Endothelial cell (in vitro differentiated cells): ENCODE measurements at regions not wholly inside any gene's neighbourhood (a gene's known extent, or its start where the extent isn't known, plus 50 kb on each side); places are given as distances from the start of the nearest gene placed in this dataset.
"Not testable (repeated sequence)": the region's sequence is repeated elsewhere in the genome, so short reads cannot be mapped to it uniquely, and the experiment has no call there.

ENCODE experiments used
- DNase-seq: peaks from one replicate; pipeline ENCODE4 v3.0.0; 2021; ENCODE audit warnings: low spot score
- H3K27ac Mint-ChIP-seq: one replicate; pipeline ENCODE4 v1.8.0; 2021; ENCODE audit warnings: mixed read lengths, inconsistent platforms; ENCODE audit not compliant: unreplicated experiment
- H3K27me3 Mint-ChIP-seq: one replicate; pipeline ENCODE4 v1.8.0; 2021; ENCODE audit warnings: mild to moderate bottlenecking, moderate library complexity, mixed read lengths, inconsistent platforms; ENCODE audit not compliant: unreplicated experiment
- H3K36me3 Mint-ChIP-seq: one replicate; pipeline ENCODE4 v1.8.0; 2021; ENCODE audit warnings: mild to moderate bottlenecking, low read depth, mixed read lengths, inconsistent platforms; ENCODE audit not compliant: unreplicated experiment
- H3K4me1 Mint-ChIP-seq: one replicate; pipeline ENCODE4 v1.8.0; 2021; ENCODE audit warnings: mild to moderate bottlenecking, mixed read lengths, inconsistent platforms; ENCODE audit not compliant: unreplicated experiment
- H3K4me3 Mint-ChIP-seq: one replicate; pipeline ENCODE4 v1.8.0; 2021; ENCODE audit warnings: mild to moderate bottlenecking, mixed read lengths, inconsistent platforms; ENCODE audit not compliant: unreplicated experiment
- H3K9me3 Mint-ChIP-seq: one replicate; pipeline ENCODE4 v1.8.0; 2021; ENCODE audit warnings: mixed read lengths, inconsistent platforms; ENCODE audit not compliant: unreplicated experiment
- TF ChIP-seq, protein P1 (sequence below): fragments of 200-600 bp; sonication (generic); IDR thresholded peaks from one replicate; pipeline ENCODE4 v1.5.0; 2021; ENCODE audit warnings: antibody characterized with exemption; ENCODE audit not compliant: unreplicated experiment

DNA sequence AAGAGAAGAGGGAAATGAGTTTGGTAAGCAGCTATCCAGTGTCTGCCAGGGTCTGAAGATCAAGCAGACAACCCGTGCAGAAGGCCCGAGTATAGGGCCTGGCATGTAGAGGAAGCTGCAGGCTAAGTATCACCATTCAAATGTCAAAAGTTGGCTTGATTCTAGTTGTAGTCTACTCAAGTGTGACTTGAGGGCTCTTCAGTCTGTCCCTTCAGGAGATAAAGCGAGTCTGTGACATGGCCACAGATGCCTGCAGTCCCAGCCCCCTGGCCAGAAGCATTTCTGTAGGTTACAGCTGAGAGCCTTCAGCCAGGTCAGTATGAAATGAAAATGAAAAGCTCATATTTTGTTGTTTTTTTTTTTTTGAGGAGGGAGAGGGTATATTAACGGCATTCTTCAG, 97.8 kb upstream of the EEPD1 start:
- no peak for DNase-seq
- H3K4me3 Mint-ChIP-seq: no peak overlapping the region
- H3K4me1 Mint-ChIP-seq: no peaks in the 10 kb centered on the region
- no peaks in the 10 kb centered on the region for H3K36me3 Mint-ChIP-seq
- TF ChIP-seq, protein P1, sequence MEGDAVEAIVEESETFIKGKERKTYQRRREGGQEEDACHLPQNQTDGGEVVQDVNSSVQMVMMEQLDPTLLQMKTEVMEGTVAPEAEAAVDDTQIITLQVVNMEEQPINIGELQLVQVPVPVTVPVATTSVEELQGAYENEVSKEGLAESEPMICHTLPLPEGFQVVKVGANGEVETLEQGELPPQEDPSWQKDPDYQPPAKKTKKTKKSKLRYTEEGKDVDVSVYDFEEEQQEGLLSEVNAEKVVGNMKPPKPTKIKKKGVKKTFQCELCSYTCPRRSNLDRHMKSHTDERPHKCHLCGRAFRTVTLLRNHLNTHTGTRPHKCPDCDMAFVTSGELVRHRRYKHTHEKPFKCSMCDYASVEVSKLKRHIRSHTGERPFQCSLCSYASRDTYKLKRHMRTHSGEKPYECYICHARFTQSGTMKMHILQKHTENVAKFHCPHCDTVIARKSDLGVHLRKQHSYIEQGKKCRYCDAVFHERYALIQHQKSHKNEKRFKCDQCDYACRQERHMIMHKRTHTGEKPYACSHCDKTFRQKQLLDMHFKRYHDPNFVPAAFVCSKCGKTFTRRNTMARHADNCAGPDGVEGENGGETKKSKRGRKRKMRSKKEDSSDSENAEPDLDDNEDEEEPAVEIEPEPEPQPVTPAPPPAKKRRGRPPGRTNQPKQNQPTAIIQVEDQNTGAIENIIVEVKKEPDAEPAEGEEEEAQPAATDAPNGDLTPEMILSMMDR: no peak
- no peaks in the 10 kb centered on the region for H3K9me3 Mint-ChIP-seq
- peaks cover under 1% of the 10 kb centered on the region for H3K27me3 Mint-ChIP-seq
- no peak overlapping the region for H3K27ac Mint-ChIP-seq

DNA sequence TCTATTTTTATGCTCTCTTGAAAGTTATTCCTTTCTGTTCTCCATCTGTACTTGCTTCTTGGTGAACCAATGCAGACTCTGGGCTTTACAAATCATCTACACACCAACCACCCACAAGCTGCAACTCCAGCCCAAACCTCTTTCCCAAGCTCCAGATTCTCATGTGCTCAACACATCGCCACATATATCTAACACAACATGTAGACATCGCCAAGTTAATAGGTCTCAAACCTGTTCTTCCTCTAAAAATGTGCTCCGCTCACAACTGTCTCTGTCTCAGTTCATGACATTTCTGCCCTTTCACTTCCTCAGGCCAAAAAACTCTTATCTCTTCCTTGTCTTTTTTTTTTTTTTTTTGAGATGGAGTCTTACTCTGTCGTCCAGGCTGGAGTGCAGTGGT, 95.7 kb upstream of the EEPD1 start:
- Mint-ChIP-seq H3K27ac (no peak overlapping the region), H3K36me3 (no peaks in the 10 kb centered on the region), H3K27me3 (peaks cover 1% of the 10 kb centered on the region), H3K4me3 (no peak overlapping the region), H3K4me1 (no peaks in the 10 kb centered on the region), H3K9me3 (no peaks in the 10 kb centered on the region)
- DNase-seq: no peak
- TF ChIP-seq, protein P1: no peak

DNA sequence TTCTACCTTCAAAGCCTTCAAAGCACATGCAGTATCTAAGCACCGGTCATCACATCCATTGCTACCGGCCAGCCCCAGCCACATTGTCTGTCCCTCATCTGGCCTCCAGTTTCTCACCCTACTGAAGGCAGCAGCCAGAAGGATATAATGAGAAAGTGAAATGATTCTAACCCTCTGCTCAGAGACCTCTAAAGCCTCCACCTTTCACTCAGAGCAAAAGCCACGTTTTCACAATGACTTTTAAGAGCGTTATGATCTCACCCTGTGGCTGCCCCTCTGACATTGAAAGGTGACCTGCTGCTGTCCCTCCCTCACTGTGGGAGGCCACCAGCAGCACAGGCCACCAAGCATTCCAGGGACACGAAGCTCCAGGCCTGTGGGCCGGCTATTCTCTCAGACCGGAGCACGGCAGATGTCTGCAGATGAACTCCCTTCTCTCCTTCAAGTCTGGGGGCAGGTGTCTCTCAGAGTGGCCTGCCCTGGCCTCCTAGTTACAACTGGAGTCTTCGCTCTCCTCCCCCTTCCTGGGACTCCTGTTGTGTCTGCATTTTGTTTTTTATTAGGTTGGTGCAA, 94.9 kb upstream of the EEPD1 start:
- DNase-seq: no peak
- H3K4me3 Mint-ChIP-seq: no peak overlapping the region
- no peaks in the 10 kb centered on the region for H3K9me3 Mint-ChIP-seq
- TF ChIP-seq, protein P1: no peak
- no peak overlapping the region for H3K27ac Mint-ChIP-seq
- H3K36me3 Mint-ChIP-seq: no peaks in the 10 kb centered on the region
- H3K4me1 Mint-ChIP-seq: peaks cover 2% of the 10 kb centered on the region
- H3K27me3 Mint-ChIP-seq: peaks cover 1% of the 10 kb centered on the region

GRCh38 chr7:36060388-36060787, 92.7 kb upstream of the EEPD1 start:
- not testable (repeated sequence) for H3K27ac Mint-ChIP-seq, DNase-seq, H3K9me3 Mint-ChIP-seq, H3K27me3 Mint-ChIP-seq, H3K36me3 Mint-ChIP-seq, H3K4me3 Mint-ChIP-seq
- H3K4me1 Mint-ChIP-seq: peaks cover 11% of the 10 kb centered on the region

DNA sequence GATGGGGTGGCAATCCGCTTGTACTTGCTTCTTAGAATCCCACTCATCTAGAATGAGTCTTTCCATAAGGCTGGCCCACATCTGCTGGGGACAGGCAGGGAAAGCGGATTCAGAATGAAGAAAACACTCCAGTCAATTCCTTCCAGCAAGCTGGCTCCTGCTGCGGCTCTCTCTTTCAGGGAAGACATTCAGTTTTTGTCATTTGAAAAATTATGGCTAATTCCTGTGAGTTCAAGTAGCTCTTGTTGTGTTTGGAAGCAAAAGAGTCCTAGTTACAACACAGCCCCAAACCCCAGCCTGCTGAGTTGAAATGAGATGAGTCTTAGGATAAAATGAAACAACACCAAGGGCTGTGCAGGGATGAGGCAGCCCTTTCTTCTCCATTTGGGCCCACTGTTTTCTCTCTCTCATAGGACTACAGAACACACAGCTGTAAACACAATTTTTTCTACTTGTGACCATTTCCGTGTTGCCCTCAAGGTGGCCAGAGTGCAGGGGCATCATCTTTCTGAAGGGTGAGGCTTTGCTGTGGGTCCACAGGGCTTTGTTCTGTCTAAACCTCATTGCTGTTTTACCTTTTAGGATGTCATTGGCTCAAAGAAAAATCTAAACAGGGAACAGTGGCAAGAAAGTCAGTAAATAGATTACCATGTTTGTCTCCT, 90.8 kb upstream of the EEPD1 start:
- Mint-ChIP-seq H3K4me3 (no peak overlapping the region), H3K27ac (no peak overlapping the region), H3K27me3 (peaks cover 3% of the 10 kb centered on the region), H3K9me3 (no peaks in the 10 kb centered on the region), H3K36me3 (no peaks in the 10 kb centered on the region), H3K4me1 (peaks cover 11% of the 10 kb centered on the region)
- DNase-seq: no peak
- TF ChIP-seq, protein P1: no peak
